Right lobe of liver (tissue), 6 donors: ENCODE measurements at regions not wholly inside any gene's neighbourhood (a gene's known extent, or its start where the extent isn't known, plus 50 kb on each side); places are given as distances from the start of the nearest gene placed in this dataset.
A peak's percentile ranks its signal among the peaks of the same experiment; 100 is the strongest.

ENCODE experiments used
- ATAC-seq, 4 donors: fragments of 200-7000 bp; cut with Tn5 transposase; one replicate each; pipeline ENCODE4 v1.9.1; 2020; ENCODE audit warnings: mild to moderate bottlenecking in 4 of 4, moderate library complexity in 4 of 4
- DNase-seq, 3 donors: peaks; one replicate each; pipeline ENCODE4 v3.0.0-alpha.2; 2020
- H3K27ac ChIP-seq, 3 donors: fragments of 200-600 bp; one replicate each; pipeline ENCODE4 v1.8.0; 2022
- H3K27me3 ChIP-seq, 2 donors: fragments of 200-600 bp; one replicate each; pipeline ENCODE4 v1.8.0; 2022
- H3K36me3 ChIP-seq, 4 donors: fragments of 200-600 bp; sonication (generic) in 1 of 4; one replicate each; pipeline versions ENCODE4 v1.5.1 to v1.8.0; 2017 to 2022; ENCODE audit warnings: control low read depth in 1 of 4
- H3K4me1 ChIP-seq, 4 donors: fragments of 200-600 bp; sonication (generic) in 1 of 4; one replicate each; pipeline versions ENCODE4 v1.5.1 to v1.8.0; 2017 to 2022; ENCODE audit warnings: control low read depth in 1 of 4
- H3K4me3 ChIP-seq, 3 donors: fragments of 200-600 bp; one replicate each; pipeline ENCODE4 v1.8.0; 2022
- H3K9me3 ChIP-seq, 4 donors: fragments of 200-600 bp; sonication (generic) in 1 of 4; one replicate each; pipeline versions ENCODE4 v1.5.1 to v1.8.0; 2017 to 2022; ENCODE audit warnings: control low read depth in 1 of 4
- CTCF ChIP-seq, 4 donors: fragments of 200-600 bp in 3 of 4; fragments of 450-650 bp in 1 of 4; IDR thresholded peaks; one replicate each; pipeline versions ENCODE4 v1.5.1 to v1.8.0; 2016 to 2022; ENCODE audit warnings: antibody characterized with exemption in 4 of 4, mild to moderate bottlenecking in 2 of 4
- POLR2A ChIP-seq: fragments of 450-650 bp; IDR thresholded peaks from one replicate; pipeline ENCODE4 v1.6.1; 2017; ENCODE audit warnings: antibody characterized with exemption, mild to moderate bottlenecking
- WGBS: methylation state at CpG from one replicate; pipeline ENCODE4 v1.1.6; 2018; ENCODE audit warnings: low coverage, low lambda C conversion rate; ENCODE audit not compliant: insufficient coverage; ENCODE audit errors: missing lambda C conversion rate; 5-methylcytosine and 5-hydroxymethylcytosine counted together
- intact Hi-C, 2 donors: fragments of 100-400 bp; cut with DNase I; formaldehyde crosslinking; loops; one replicate each; pipeline versions ENCODE4 v1.11.2 to v1.14.1; 2022
- donor health status: DM: no; HTN: yes; CAD: no.
- donor health status: DM: no; HTN: no; CAD: no.
- donor health status: DM: no; HTN: no; CAD: no.
- donor health status: DM: no; HTN: yes; CAD: no.
- donor health status: DM: no; HTN: yes; CAD: no.

GRCh38 chr2:62381656-62382055 is 124.3 kb downstream of the TMEM17 start:
- H3K36me3 ChIP-seq, result no peaks in the 10 kb centered on the region
- peak in 3 of 4 donors; percentile 33 to 61 (median 57) for ATAC-seq

GRCh38 chr2:62379566-62379965 is 126.4 kb downstream of the TMEM17 start:
- no peak overlapping the region for H3K4me3 ChIP-seq
- peak overlapping the region in 1 of 3 donors; percentile 23 for H3K27ac ChIP-seq
- H3K4me1 ChIP-seq, result no peaks in the 10 kb centered on the region
- ATAC-seq (peak; percentile 12 to 43 (median 34)), DNase-seq (no peak)
- H3K36me3 ChIP-seq, result no peaks in the 10 kb centered on the region
- H3K9me3 ChIP-seq, result no peaks in the 10 kb centered on the region
- 69% methylated on average over 2 of the region's 2 CpGs for WGBS
- intact Hi-C loops, result no loop called here
- TF ChIP-seq CTCF (IDR thresholded peaks at IDR 0.05) (no peak), POLR2A (no peak)
- H3K27me3 ChIP-seq, result no peaks in the 10 kb centered on the region

More at GRCh38 chr2:62381656-62382055, 124.3 kb downstream of the TMEM17 start:
- WGBS, result 83% methylated on average over 1 of the region's 1 CpG
- H3K27ac ChIP-seq, result no peak overlapping the region
- DNase-seq, result no peak
- H3K9me3 ChIP-seq, result no peaks in the 10 kb centered on the region
- TF ChIP-seq CTCF (IDR thresholded peaks at IDR 0.05), result no peak
- TF ChIP-seq POLR2A, result no peak
- intact Hi-C loops, result no loop called here
- H3K4me3 ChIP-seq, result no peak overlapping the region
- no peaks in the 10 kb centered on the region for H3K4me1 ChIP-seq
- no peaks in the 10 kb centered on the region for H3K27me3 ChIP-seq

- no peak overlapping the region for H3K4me3 ChIP-seq
- no peaks in the 10 kb centered on the region for H3K27me3 ChIP-seq
- no peaks in the 10 kb centered on the region for H3K36me3 ChIP-seq
- intact Hi-C loops, result no loop called here
- H3K9me3 ChIP-seq, result no peaks in the 10 kb centered on the region
- TF ChIP-seq POLR2A (no peak), CTCF (IDR thresholded peaks at IDR 0.05) (no peak)
- H3K27ac ChIP-seq, result no peak overlapping the region
- ATAC-seq (no peak), DNase-seq (no peak)
- WGBS, result no CpG with 5 or more reads among the region's 1 CpG
- H3K4me1 ChIP-seq, result no peaks in the 10 kb centered on the region
Measured at GRCh38 chr2:62375113-62375420, 130.9 kb downstream of the TMEM17 start.

- Histone ChIP-seq H3K36me3 (no peaks in the 10 kb centered on the region), H3K4me3 (no peak overlapping the region), H3K9me3 (no peaks in the 10 kb centered on the region), H3K27ac (no peak overlapping the region), H3K27me3 (no peaks in the 10 kb centered on the region), H3K4me1 (no peaks in the 10 kb centered on the region)
- intact Hi-C loops, result no loop called here
- no peak for TF ChIP-seq CTCF (IDR thresholded peaks at IDR 0.05)
- TF ChIP-seq POLR2A, result no peak
- ATAC-seq, result no peak
- DNase-seq, result no peak
Measured at GRCh38 chr2:62374301-62375112, 131.5 kb downstream of the TMEM17 start.
